ENCODE measurements at regions not wholly inside any gene's neighbourhood (a gene's known extent, or its start where the extent isn't known, plus 50 kb on each side); places are given as distances from the start of the nearest gene placed in this dataset.
"Not testable (repeated sequence)": the region's sequence is repeated elsewhere in the genome, so short reads cannot be mapped to it uniquely, and the experiment has no call there.

- DNase-seq = no peak
Measured at GRCh38 chr6:160804639-160805038, 102.6 kb downstream of the PLG start.

DNA sequence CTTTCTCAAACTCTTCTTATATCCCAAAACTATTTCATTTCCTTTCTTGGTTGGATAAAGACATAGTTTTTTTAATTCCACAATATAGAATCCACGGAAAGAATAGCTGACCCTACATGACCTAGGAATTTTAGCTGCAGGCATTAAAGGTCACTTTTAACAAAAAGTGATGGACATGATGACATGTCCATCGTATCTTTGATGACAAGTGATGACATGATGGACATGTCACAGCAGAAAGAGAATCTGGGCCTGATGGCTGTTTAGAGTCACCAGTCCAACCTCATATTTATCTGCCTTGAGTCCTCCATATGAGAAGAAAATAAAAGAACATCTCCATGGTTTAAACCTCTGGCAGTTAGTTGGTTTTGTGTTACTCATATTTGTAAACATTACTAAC, 106.2 kb downstream of the PLG start:
- DNase-seq = no peak

DNA sequence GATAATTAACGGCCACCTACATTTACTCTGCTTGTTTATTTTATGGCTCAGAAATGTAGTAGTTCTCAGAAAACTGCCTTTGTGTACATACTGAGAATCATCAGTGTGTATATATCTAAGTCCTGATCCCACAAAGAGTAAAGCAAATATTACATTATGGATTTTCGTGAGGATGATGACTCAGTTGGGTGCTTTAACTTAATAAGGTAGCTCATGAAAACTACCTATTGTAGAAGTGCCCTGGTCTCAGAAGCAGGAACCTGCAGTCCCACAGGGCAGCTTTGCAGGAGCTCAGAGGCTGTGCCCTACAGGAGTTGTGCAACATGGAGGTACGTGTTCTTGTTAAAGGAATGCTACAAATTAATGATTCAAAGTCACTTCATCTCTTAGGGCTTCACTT, 108.2 kb downstream of the PLG start:
- DNase-seq = no peak

DNA sequence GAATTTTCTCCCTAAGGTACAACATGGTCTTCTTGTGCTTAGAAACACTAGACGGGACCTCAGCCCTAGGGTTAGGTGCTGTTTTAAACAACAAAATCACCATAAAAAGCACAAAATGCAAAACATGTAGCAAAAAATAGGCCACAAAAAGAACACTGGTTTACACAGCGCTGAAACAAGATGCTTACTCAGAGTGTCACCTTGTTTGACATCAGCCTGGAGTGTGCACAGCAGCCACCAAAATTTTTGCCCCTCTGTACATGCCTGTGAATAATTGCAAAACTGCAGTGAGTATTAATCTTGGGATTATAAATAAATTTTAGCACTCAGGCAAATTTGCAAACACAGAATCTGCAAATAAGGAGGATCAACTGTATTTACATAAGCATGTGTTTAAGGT, 110.1 kb downstream of the PLG start:
- no peak for DNase-seq

DNA sequence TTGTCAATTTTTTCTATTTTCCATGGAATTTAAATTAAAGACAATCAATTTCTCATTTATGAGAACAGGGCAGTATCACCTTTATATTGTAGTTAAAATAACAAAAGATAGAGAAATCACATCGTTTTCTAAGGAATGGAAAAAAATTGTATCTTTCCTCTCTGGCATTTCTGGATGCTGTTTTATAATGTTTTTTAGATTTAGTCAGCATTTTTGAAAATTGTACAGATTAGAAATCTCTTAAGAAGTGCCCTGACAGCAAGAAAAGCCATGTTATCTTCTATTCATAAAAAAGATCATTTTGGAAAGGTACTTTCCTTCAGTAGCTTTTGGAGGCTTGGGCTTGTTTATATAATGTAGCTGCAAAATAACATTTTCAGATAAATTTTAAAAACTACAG, 116.9 kb downstream of the PLG start:
- no peak for DNase-seq

- DNase-seq = not testable (repeated sequence)
Measured at GRCh38 chr6:160820661-160821060, 118.6 kb downstream of the PLG start.

DNA sequence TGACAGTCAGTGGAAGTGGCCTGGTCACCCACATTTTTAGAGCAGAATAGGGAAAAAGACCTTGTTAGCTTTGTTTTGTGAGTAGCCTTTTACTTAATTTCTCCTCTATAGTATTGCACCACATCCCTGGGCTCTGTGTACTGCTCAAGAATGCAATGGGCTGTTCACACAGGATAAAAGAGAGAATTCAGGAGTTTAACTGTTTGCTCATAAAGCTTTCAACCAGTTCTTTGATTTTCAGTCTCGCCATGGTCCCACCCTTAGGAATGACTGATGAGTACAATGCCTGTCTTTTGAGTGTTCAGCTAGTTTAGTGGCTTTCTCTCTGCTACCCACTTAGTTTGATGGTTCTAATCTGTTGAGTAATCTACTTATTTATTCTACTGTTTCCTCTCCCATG, 129.7 kb downstream of the PLG start:
- DNase-seq = no peak

GRCh38 chr6:160832422-160832821, 130.4 kb downstream of the PLG start:
- no peak for DNase-seq

- no peak for DNase-seq
Measured at GRCh38 chr6:160837146-160837545, 135.1 kb downstream of the PLG start.

GRCh38 chr6:160851031-160851430, 140.5 kb upstream of the MAP3K4 start:
- no peak for DNase-seq

DNA sequence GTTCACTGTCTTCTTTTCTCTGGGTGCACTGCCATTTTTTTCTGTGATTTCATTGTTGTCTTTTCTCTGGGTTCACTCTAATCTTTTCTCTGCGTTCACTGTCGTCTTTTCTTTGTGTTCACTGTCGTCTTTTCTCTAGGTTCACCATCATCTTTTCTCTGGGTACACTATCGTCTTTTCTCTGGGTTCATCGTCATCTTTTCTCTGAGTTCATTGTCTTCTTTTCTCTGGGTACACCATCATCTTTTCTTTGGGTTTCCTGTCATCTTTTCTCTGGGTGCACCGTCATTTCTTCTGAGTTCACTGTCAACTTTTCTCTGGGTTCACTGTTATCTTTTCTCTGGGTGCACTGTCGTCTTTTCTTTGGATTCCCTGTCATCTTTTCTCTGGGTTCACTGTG, 137.6 kb upstream of the MAP3K4 start:
- DNase-seq = no peak

- DNase-seq = no peak
Measured at GRCh38 chr6:160858886-160859285, 132.7 kb upstream of the MAP3K4 start.

- no peak for DNase-seq
Measured at GRCh38 chr6:160859822-160860221, 131.7 kb upstream of the MAP3K4 start.

DNA sequence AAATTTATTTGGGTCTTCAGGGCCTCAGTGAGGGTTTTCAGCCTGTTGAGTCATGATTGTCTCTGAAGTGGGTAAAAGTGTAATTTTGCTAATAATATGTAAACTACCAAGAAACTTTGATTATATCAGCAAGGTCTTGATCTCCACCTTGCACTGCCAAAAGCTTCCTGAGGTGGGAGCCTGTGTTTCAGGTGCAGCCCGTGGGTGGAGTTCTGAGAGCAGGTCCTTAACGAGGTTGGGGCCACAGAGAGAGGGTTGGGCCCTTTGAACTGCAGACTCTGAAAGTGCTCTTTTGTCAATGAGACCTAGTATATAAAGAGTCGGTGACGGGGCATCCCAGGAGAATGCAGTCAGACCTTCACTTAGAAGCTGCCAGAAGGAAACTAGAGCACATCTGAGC, 129.7 kb upstream of the MAP3K4 start:
- no peak for DNase-seq

- no peak for DNase-seq
Measured at GRCh38 chr6:160863782-160864181, 127.8 kb upstream of the MAP3K4 start.

DNA sequence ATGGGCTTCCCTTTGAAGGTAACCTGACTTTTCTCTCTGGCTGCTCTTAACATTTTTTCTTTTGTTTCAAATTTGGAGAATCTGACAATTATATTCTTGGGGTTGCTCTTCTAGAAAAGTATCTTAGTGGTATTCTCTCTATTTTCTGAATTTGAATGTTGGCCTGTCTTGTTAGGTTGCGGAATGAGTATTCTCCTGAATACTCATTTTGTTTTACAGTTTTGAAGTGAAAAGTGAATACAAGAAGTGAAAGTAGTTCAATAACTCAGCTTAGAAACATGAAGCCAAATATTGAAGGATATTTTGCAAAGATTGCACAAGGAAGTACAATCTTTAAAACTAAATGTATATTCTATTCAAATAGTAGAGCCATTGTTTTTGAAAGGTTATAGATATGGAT, 120.2 kb upstream of the MAP3K4 start:
- DNase-seq = no peak

GRCh38 chr6:160881148-160881808, 110.3 kb upstream of the MAP3K4 start:
- DNase-seq = no peak

DNA sequence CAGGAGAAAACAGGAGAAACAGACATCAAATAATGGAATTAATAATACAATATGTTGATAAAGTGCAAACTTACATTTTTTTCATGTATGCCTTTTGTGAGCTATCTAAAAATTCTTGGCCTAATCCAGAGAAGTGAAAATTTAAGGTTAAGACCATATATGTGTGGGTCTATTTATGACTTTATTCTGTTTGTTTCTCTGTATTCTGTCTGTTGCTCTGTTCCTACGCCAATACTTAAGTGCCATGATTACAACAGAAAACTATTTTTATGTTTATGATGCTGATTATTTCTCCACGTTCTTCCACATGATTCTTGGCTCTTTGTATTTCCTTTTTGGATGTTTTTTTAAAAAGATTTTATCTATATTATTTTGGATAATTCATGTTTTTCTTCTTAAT, 109.6 kb upstream of the MAP3K4 start:
- no peak for DNase-seq

- DNase-seq = no peak
Measured at GRCh38 chr6:160882791-160883279, 108.7 kb upstream of the MAP3K4 start.

GRCh38 chr6:160883560-160883959, 108.0 kb upstream of the MAP3K4 start:
- no peak for DNase-seq

DNA sequence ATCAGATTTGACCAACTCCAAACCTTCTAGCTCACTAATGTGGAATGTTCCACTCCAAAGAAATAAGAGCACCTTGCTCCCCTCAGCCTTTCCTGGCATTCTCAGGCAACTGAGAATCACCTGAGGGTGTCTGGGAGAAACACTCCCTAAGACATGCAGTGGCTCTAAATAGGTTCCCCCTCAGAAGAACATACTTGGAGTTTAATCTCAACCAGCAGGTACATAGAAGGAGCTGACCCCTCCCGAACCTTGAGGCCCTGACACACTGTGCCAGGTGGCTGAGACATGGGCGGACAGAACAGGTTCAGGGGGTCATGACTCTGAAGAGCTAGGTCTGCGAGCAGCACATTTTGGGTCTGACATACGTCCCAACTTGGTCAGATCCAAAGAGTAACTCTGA, 107.6 kb upstream of the MAP3K4 start:
- no peak for DNase-seq

GRCh38 chr6:160889148-160889547, 102.4 kb upstream of the MAP3K4 start:
- DNase-seq = not testable (repeated sequence)

GRCh38 chr6:160891690-160892089, 99.9 kb upstream of the MAP3K4 start:
- DNase-seq = no peak

GRCh38 chr6:160895562-160895961, 96.0 kb upstream of the MAP3K4 start:
- no peak for DNase-seq

- DNase-seq = no peak
Measured at GRCh38 chr6:160899671-160900430, 91.7 kb upstream of the MAP3K4 start.

All from suppressor macrophage treated with lipopolysaccharide for 4 hours (primary cell).